Calu3 (cell line): ENCODE measurements at regions not wholly inside any gene's neighbourhood (a gene's known extent, or its start where the extent isn't known, plus 50 kb on each side); places are given as distances from the start of the nearest gene placed in this dataset.

Experiments
- BruUV-seq: library from RNA; stranded (reverse); fragments of 400-500 nt; replicated peaks from 2 replicates; lab custom pipeline; 2021; lab: Mats Ljungman, UMichigan
- CTCF ChIA-PET: fragments of 300-600 bp; sonication (Branson Sonifier 250); formaldehyde crosslinking; loops from one replicate; lab custom pipeline; 2022; ENCODE audit warnings: antibody characterized with exemption; lab: Charles Lee
- DNase-seq: peaks from one replicate; pipeline ENCODE4 v3.0.0; 2022
- H3K27ac Mint-ChIP-seq: one replicate; pipeline ENCODE4 v1.8.0; 2022; ENCODE audit warnings: mixed read lengths; ENCODE audit not compliant: unreplicated experiment
- H3K27me3 Mint-ChIP-seq: one replicate; pipeline ENCODE4 v1.8.0; 2022; ENCODE audit warnings: mixed read lengths; ENCODE audit not compliant: unreplicated experiment
- H3K36me3 Mint-ChIP-seq: one replicate; pipeline ENCODE4 v1.8.0; 2022; ENCODE audit warnings: mild to moderate bottlenecking, moderate library complexity, mixed read lengths; ENCODE audit not compliant: insufficient read depth, unreplicated experiment
- H3K4me1 Mint-ChIP-seq: one replicate; pipeline ENCODE4 v1.8.0; 2022; ENCODE audit warnings: mild to moderate bottlenecking, low read depth, mixed read lengths; ENCODE audit not compliant: unreplicated experiment
- H3K4me3 Mint-ChIP-seq: one replicate; pipeline ENCODE4 v1.8.0; 2022; ENCODE audit warnings: mild to moderate bottlenecking, low read depth, moderate library complexity, mixed read lengths; ENCODE audit not compliant: unreplicated experiment
- H3K9me3 Mint-ChIP-seq: one replicate; pipeline ENCODE4 v1.8.0; 2022; ENCODE audit warnings: low read depth, mixed read lengths; ENCODE audit not compliant: unreplicated experiment
- CTCF ChIP-seq: fragments of 200-600 bp; IDR thresholded peaks from one replicate; pipeline ENCODE4 v1.8.0; 2022; ENCODE audit warnings: antibody characterized with exemption; ENCODE audit not compliant: unreplicated experiment
- intact Hi-C: fragments of 100-400 bp; cut with micrococcal nuclease; formaldehyde crosslinking; loops from one replicate; pipeline ENCODE4 v1.10.0; 2022; ENCODE audit not compliant: unreplicated experiment

- no TSS peak for BruUV-seq
- Mint-ChIP-seq H3K9me3 (peaks cover 9% of the 10 kb centered on the region), H3K36me3 (no peaks in the 10 kb centered on the region), H3K4me1 (no peaks in the 10 kb centered on the region), H3K27me3 (peaks cover 67% of the 10 kb centered on the region), H3K27ac (no peak overlapping the region), H3K4me3 (no peak overlapping the region)
- intact Hi-C loops = no loop called here
- DNase-seq = no peak
- no peak for TF ChIP-seq CTCF
- CTCF ChIA-PET = no interaction called here
These were observed 255.5 kb upstream of the N4BP1 start for GRCh38 chr16:48865520-48865919.

DNA sequence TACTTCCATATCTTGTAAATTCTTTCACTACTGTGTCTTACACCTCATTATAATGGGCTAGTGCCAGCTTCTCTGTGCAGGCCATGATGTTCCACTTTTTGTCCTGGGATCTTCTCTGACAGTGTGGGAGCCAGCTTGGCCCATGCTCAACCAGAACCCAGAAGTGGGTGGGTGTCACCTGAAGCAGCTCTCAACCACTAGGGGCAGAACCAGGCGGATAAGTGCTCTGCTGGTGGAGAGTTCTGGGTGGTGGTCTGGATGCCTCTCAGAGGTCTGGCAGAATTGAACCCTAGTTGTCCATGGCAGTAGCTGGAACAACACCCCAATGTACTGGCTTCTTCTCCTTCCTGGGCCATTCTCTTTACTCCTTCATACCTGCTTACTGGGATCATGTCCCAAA lies 254.1 kb upstream of the N4BP1 start:
- no peak for DNase-seq
- TF ChIP-seq CTCF = no peak
- Mint-ChIP-seq H3K36me3 (no peaks in the 10 kb centered on the region), H3K4me1 (no peaks in the 10 kb centered on the region), H3K9me3 (peaks cover 9% of the 10 kb centered on the region), H3K4me3 (no peak overlapping the region), H3K27me3 (peaks cover 58% of the 10 kb centered on the region), H3K27ac (no peak overlapping the region)
- CTCF ChIA-PET = no interaction called here
- intact Hi-C loops = no loop called here
- BruUV-seq = no TSS peak

- no peaks in the 10 kb centered on the region for H3K4me1 Mint-ChIP-seq
- H3K27me3 Mint-ChIP-seq = peaks cover 57% of the 10 kb centered on the region
- H3K9me3 Mint-ChIP-seq = peaks cover 9% of the 10 kb centered on the region
- intact Hi-C loops = no loop called here
- peak; percentile 14 for DNase-seq
- no peak overlapping the region for H3K4me3 Mint-ChIP-seq
- no peak overlapping the region for H3K27ac Mint-ChIP-seq
- H3K36me3 Mint-ChIP-seq = no peaks in the 10 kb centered on the region
- no peak for TF ChIP-seq CTCF
- no TSS peak for BruUV-seq
- CTCF ChIA-PET = no interaction called here
These were observed 252.1 kb upstream of the N4BP1 start for GRCh38 chr16:48862087-48862532.

DNA sequence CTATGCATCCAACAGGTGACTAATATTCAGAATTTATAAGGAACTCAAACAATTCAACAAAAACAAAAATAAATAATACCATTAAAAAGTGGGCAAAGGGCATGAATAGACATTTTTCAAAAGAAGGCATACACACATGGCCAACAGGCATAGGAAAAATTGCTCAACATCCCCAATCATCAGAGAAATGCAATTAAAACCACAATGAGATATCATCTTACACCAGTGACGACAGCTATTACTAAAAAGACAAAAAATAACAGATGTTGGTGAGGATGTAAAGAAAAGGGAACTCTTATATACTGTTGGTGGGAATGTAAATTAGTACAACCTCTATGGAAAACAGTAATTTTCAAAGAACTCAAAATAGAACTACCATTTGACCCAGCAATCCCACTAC lies 250.4 kb upstream of the N4BP1 start:
- no peak for DNase-seq
- intact Hi-C loops = no loop called here
- no peaks in the 10 kb centered on the region for H3K36me3 Mint-ChIP-seq
- CTCF ChIA-PET = no interaction called here
- H3K9me3 Mint-ChIP-seq = peaks cover 9% of the 10 kb centered on the region
- H3K4me1 Mint-ChIP-seq = no peaks in the 10 kb centered on the region
- peaks cover 73% of the 10 kb centered on the region for H3K27me3 Mint-ChIP-seq
- no peak overlapping the region for H3K27ac Mint-ChIP-seq
- no peak for TF ChIP-seq CTCF
- BruUV-seq = no TSS peak
- H3K4me3 Mint-ChIP-seq = no peak overlapping the region
